ENCODE measurements at regions not wholly inside any gene's neighbourhood (a gene's known extent, or its start where the extent isn't known, plus 50 kb on each side); places are given as distances from the start of the nearest gene placed in this dataset.

- no peak overlapping the region for H3K4me2 ChIP-seq (ENCODE audit: low read length)
- no peak overlapping the region for H3K14ac ChIP-seq (ENCODE audit: low read length)
- DNase-seq, result no peak
- H3K4me1 ChIP-seq (ENCODE audit: control insufficient read depth in 1 of 2, insufficient read depth in 2 of 2, low read length in 2 of 2), result no peaks in the 10 kb centered on the region
- H2AK5ac ChIP-seq (ENCODE audit: low read length), result no peak overlapping the region
- no peaks in the 10 kb centered on the region for H3K9me3 ChIP-seq (ENCODE audit: insufficient read depth, low read depth, low read length)
- no peak overlapping the region for H2AFZ ChIP-seq (ENCODE audit: insufficient read depth, low read length, poor library complexity)
- no peaks in the 10 kb centered on the region for H3K79me1 ChIP-seq (ENCODE audit: low read length)
- no peak overlapping the region for H3K23ac ChIP-seq (ENCODE audit: low read length)
- H3K27ac ChIP-seq (ENCODE audit: low read depth, low read length), result no peak overlapping the region
- no peaks in the 10 kb centered on the region for H3K79me2 ChIP-seq (ENCODE audit: control insufficient read depth, insufficient read depth, low read length, poor library complexity)
- no peak overlapping the region for H3K18ac ChIP-seq (ENCODE audit: low read length)
- H3K4me3 ChIP-seq (ENCODE audit: low read depth, low read length), result no peak overlapping the region
- no peak overlapping the region for H2BK120ac ChIP-seq (ENCODE audit: insufficient read depth, low read length, poor library complexity)
- no CpG with 5 or more reads among the region's 2 CpGs for WGBS (ENCODE audit: extremely low coverage, insufficient coverage, insufficient read length)
- no peak overlapping the region for H3K9ac ChIP-seq (ENCODE audit: low read length)
- H3K36me3 ChIP-seq (ENCODE audit: control insufficient read depth in 1 of 2, insufficient read depth in 2 of 2, low read length in 2 of 2), result no peaks in the 10 kb centered on the region
- no peaks in the 10 kb centered on the region for H3K27me3 ChIP-seq (ENCODE audit: insufficient read depth, low read length)
- no peak overlapping the region for H2BK12ac ChIP-seq (ENCODE audit: low read length)
- no peak overlapping the region for H4K8ac ChIP-seq (ENCODE audit: low read depth, low read length)
- no peak overlapping the region for H4K91ac ChIP-seq (ENCODE audit: low read depth, low read length)
- H2BK5ac ChIP-seq (ENCODE audit: low read depth, low read length, poor library complexity), result no peak overlapping the region
- H4K12ac ChIP-seq (ENCODE audit: low read depth, low read length), result no peak overlapping the region
- no peak overlapping the region for H3K4ac ChIP-seq (ENCODE audit: low read depth, low read length)
Measured at GRCh38 chr5:82745016-82745415, 332.2 kb downstream of the TMEM167A start.

- Histone ChIP-seq H3K4me3 (ENCODE audit: low read depth, low read length) (no peak overlapping the region), H4K8ac (ENCODE audit: low read depth, low read length) (no peak overlapping the region), H3K27me3 (ENCODE audit: insufficient read depth, low read length) (no peaks in the 10 kb centered on the region), H3K4me2 (ENCODE audit: low read length) (no peak overlapping the region), H2BK120ac (ENCODE audit: insufficient read depth, low read length, poor library complexity) (no peak overlapping the region), H3K79me2 (ENCODE audit: control insufficient read depth, insufficient read depth, low read length, poor library complexity) (no peaks in the 10 kb centered on the region), H3K79me1 (ENCODE audit: low read length) (no peaks in the 10 kb centered on the region), H3K9ac (ENCODE audit: low read length) (no peak overlapping the region), H4K12ac (ENCODE audit: low read depth, low read length) (no peak overlapping the region), H2BK5ac (ENCODE audit: low read depth, low read length, poor library complexity) (no peak overlapping the region), H3K23ac (ENCODE audit: low read length) (no peak overlapping the region), H2BK12ac (ENCODE audit: low read length) (no peak overlapping the region), H3K36me3 (ENCODE audit: control insufficient read depth in 1 of 2, insufficient read depth in 2 of 2, low read length in 2 of 2) (no peaks in the 10 kb centered on the region), H2AK5ac (ENCODE audit: low read length) (no peak overlapping the region), H3K18ac (ENCODE audit: low read length) (no peak overlapping the region), H4K91ac (ENCODE audit: low read depth, low read length) (no peak overlapping the region), H3K27ac (ENCODE audit: low read depth, low read length) (no peak overlapping the region), H3K4ac (ENCODE audit: low read depth, low read length) (no peak overlapping the region), H3K4me1 (ENCODE audit: control insufficient read depth in 1 of 2, insufficient read depth in 2 of 2, low read length in 2 of 2) (no peaks in the 10 kb centered on the region), H2AFZ (ENCODE audit: insufficient read depth, low read length, poor library complexity) (no peak overlapping the region), H3K9me3 (ENCODE audit: insufficient read depth, low read depth, low read length) (no peaks in the 10 kb centered on the region), H3K14ac (ENCODE audit: low read length) (no peak overlapping the region)
- no CpG with 5 or more reads among the region's 6 CpGs for WGBS (ENCODE audit: extremely low coverage, insufficient coverage, insufficient read length)
- no peak for DNase-seq
Measured at GRCh38 chr5:82738681-82739269, 338.4 kb downstream of the TMEM167A start.

GRCh38 chr5:82735160-82735789, 341.9 kb downstream of the TMEM167A start:
- no peaks in the 10 kb centered on the region for H3K27me3 ChIP-seq (ENCODE audit: insufficient read depth, low read length)
- H4K12ac ChIP-seq (ENCODE audit: low read depth, low read length), result no peak overlapping the region
- no peaks in the 10 kb centered on the region for H3K79me2 ChIP-seq (ENCODE audit: control insufficient read depth, insufficient read depth, low read length, poor library complexity)
- DNase-seq, result no peak
- H2BK12ac ChIP-seq (ENCODE audit: low read length), result no peak overlapping the region
- H3K23ac ChIP-seq (ENCODE audit: low read length), result no peak overlapping the region
- H3K79me1 ChIP-seq (ENCODE audit: low read length), result no peaks in the 10 kb centered on the region
- no peak overlapping the region for H3K27ac ChIP-seq (ENCODE audit: low read depth, low read length)
- no peak overlapping the region for H3K9ac ChIP-seq (ENCODE audit: low read length)
- no peak overlapping the region for H4K91ac ChIP-seq (ENCODE audit: low read depth, low read length)
- no peaks in the 10 kb centered on the region for H3K4me1 ChIP-seq (ENCODE audit: control insufficient read depth in 1 of 2, insufficient read depth in 2 of 2, low read length in 2 of 2)
- H2BK5ac ChIP-seq (ENCODE audit: low read depth, low read length, poor library complexity), result no peak overlapping the region
- H3K4ac ChIP-seq (ENCODE audit: low read depth, low read length), result no peak overlapping the region
- H3K4me3 ChIP-seq (ENCODE audit: low read depth, low read length), result no peak overlapping the region
- no peaks in the 10 kb centered on the region for H3K36me3 ChIP-seq (ENCODE audit: control insufficient read depth in 1 of 2, insufficient read depth in 2 of 2, low read length in 2 of 2)
- no peak overlapping the region for H3K14ac ChIP-seq (ENCODE audit: low read length)
- no peak overlapping the region for H2AK5ac ChIP-seq (ENCODE audit: low read length)
- H3K9me3 ChIP-seq (ENCODE audit: insufficient read depth, low read depth, low read length), result no peaks in the 10 kb centered on the region
- H4K8ac ChIP-seq (ENCODE audit: low read depth, low read length), result no peak overlapping the region
- H2BK120ac ChIP-seq (ENCODE audit: insufficient read depth, low read length, poor library complexity), result no peak overlapping the region
- H3K18ac ChIP-seq (ENCODE audit: low read length), result no peak overlapping the region
- H3K4me2 ChIP-seq (ENCODE audit: low read length), result no peak overlapping the region
- no peak overlapping the region for H2AFZ ChIP-seq (ENCODE audit: insufficient read depth, low read length, poor library complexity)
- WGBS (ENCODE audit: extremely low coverage, insufficient coverage, insufficient read length), result no CpG with 5 or more reads among the region's 3 CpGs

GRCh38 chr5:82734347-82734746, 342.8 kb downstream of the TMEM167A start:
- no peaks in the 10 kb centered on the region for H3K36me3 ChIP-seq (ENCODE audit: control insufficient read depth in 1 of 2, insufficient read depth in 2 of 2, low read length in 2 of 2)
- no peaks in the 10 kb centered on the region for H3K4me1 ChIP-seq (ENCODE audit: control insufficient read depth in 1 of 2, insufficient read depth in 2 of 2, low read length in 2 of 2)
- H3K4ac ChIP-seq (ENCODE audit: low read depth, low read length), result no peak overlapping the region
- H3K4me3 ChIP-seq (ENCODE audit: low read depth, low read length), result no peak overlapping the region
- no peaks in the 10 kb centered on the region for H3K79me1 ChIP-seq (ENCODE audit: low read length)
- no peak overlapping the region for H2BK5ac ChIP-seq (ENCODE audit: low read depth, low read length, poor library complexity)
- no peak overlapping the region for H2AK5ac ChIP-seq (ENCODE audit: low read length)
- no peaks in the 10 kb centered on the region for H3K9me3 ChIP-seq (ENCODE audit: insufficient read depth, low read depth, low read length)
- H3K4me2 ChIP-seq (ENCODE audit: low read length), result no peak overlapping the region
- no peak for DNase-seq
- H2BK120ac ChIP-seq (ENCODE audit: insufficient read depth, low read length, poor library complexity), result no peak overlapping the region
- no peak overlapping the region for H4K8ac ChIP-seq (ENCODE audit: low read depth, low read length)
- no peak overlapping the region for H3K27ac ChIP-seq (ENCODE audit: low read depth, low read length)
- no peak overlapping the region for H3K23ac ChIP-seq (ENCODE audit: low read length)
- H4K12ac ChIP-seq (ENCODE audit: low read depth, low read length), result no peak overlapping the region
- H4K91ac ChIP-seq (ENCODE audit: low read depth, low read length), result no peak overlapping the region
- H2AFZ ChIP-seq (ENCODE audit: insufficient read depth, low read length, poor library complexity), result no peak overlapping the region
- no peaks in the 10 kb centered on the region for H3K79me2 ChIP-seq (ENCODE audit: control insufficient read depth, insufficient read depth, low read length, poor library complexity)
- WGBS (ENCODE audit: extremely low coverage, insufficient coverage, insufficient read length), result no CpG with 5 or more reads among the region's 5 CpGs
- no peak overlapping the region for H3K18ac ChIP-seq (ENCODE audit: low read length)
- no peak overlapping the region for H3K14ac ChIP-seq (ENCODE audit: low read length)
- H3K27me3 ChIP-seq (ENCODE audit: insufficient read depth, low read length), result no peaks in the 10 kb centered on the region
- no peak overlapping the region for H3K9ac ChIP-seq (ENCODE audit: low read length)
- no peak overlapping the region for H2BK12ac ChIP-seq (ENCODE audit: low read length)

Data from trophoblast cell (in vitro differentiated cells and primary cell).